ENCODE measurements at regions not wholly inside any gene's neighbourhood (a gene's known extent, or its start where the extent isn't known, plus 50 kb on each side); places are given as distances from the start of the nearest gene placed in this dataset.

DNA sequence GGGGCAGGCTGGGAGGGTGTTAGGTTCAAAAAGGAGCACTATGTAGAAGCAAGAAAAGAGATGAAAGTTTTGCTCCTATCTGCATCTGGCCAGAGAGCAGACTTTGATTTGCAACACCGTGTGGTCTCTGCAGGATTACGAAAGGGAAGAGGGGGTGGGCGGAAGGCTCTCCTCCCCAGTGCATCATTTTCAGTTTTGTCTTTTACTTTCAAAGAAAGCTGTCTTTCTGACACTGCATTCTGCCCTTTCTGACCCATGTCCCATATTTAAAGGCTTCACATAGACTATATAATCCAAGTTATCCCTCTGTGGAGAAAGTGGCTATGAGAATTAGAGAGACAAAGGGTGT lies 126.5 kb downstream of the RHOU start:
- no peak for DNase-seq
- in situ Hi-C loops (cut with HindIII; ENCODE audit: low pct_ligation_motif_present, low pct_unique_long_range_greater_than_20kb, low sequenced_read_pairs) = no loop called here

DNA sequence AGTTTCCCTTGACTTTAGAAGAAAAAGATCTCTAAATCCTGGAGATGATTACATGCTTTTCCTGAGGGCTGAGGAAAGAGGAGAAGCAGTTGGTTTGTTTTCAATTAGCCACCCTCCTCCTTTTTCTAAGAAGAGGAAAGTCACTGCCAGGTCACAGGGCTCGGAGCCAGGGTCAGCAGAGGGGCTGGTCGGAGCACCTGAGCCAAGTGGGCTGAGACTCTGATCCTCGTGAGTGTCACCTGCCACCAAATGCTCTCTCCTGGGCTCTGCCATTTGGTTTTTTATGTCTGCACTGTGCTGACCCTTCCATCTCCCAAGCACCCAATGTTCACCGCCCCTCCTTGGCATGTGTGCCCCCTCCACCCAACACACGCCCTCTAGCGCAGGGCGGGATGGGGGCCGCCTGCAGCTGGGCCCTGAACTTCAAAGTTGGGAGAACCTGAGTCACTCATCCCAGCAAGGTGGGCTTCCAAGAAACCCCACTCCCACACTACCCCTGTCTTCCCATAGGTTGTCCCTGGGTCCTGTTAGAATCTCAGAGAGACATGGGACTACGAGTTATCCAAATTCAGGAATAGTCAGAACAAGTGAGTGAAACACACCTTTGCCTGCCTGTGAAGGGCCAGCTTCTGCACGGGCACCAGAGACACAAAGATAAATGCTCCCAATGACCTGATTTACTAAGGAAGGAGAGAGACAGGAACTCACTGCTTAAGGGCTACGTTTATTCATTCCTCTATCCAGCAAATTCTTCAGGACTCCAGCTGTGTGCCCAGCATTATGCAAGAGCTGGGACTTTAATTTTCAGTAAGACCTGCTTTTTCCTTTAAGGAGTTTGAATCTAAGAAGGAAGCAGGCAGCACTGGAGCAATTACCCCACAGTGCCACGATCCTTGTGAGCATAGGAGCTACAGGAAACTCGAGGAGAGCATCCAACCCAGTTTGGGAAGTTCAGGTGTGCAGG lies 127.5 kb downstream of the RHOU start:
- in situ Hi-C loops (cut with HindIII; ENCODE audit: low pct_ligation_motif_present, low pct_unique_long_range_greater_than_20kb, low sequenced_read_pairs) = no loop called here
- DNase-seq = no peak

DNA sequence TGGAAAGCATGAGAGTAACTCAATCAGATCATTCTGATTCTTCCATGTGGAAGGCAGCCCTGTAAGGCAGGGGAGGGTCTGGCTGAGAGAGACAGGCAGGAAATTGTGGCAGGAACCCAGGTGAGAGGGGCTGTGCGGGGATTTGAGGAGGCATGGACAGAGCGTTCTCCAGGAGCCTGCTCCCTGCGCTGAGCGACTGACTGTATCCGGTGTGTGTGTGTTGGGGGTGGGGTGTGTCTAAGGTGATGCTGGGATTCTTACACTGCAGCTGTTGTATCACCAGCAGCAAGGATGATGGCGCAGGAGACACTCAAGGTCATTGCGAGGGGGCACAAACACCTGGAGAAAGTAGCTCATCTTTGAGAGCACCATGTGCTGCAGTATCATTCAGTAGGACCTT lies 128.5 kb downstream of the RHOU start:
- in situ Hi-C loops (cut with HindIII; ENCODE audit: low pct_ligation_motif_present, low pct_unique_long_range_greater_than_20kb, low sequenced_read_pairs) = no loop called here

DNA sequence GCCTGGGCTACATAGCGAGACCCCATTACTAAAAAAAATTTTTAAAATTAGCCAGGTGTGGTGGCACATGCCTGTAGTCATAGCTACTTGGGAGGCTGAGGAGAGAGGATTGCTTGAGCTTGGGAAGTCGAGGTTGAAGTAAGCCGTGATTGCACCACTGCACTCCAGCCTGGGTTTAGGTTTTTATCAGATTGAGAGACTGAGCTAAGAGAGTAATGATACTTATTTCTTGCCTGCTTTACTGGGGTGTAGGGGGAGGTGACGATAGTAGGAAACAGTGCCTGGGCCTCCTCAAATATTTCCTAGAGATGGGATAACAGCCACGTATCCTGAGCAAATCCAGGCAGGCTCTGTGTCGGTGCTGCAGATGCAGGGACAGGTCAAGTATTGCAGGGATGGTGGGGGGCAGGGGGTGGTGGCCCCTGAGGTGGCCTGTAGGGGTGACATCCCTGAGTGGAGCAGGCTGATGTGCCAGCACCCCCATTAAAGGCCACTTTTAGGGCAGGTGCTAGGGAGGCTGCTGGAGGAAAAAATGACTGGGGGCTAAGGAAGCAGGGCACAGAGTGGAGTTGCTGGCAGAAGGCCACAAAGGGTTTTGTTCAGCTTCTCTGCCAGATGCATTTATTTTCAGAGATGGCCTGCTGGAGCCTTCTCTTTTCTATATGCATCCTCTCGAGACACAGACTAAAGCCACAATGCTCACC lies 130.5 kb downstream of the RHOU start:
- in situ Hi-C loops (cut with HindIII; ENCODE audit: low pct_ligation_motif_present, low pct_unique_long_range_greater_than_20kb, low sequenced_read_pairs) = no loop called here
- no peak for DNase-seq

More for the DNA sequence above, 128.5 kb downstream of the RHOU start:
- no peak for DNase-seq

DNA sequence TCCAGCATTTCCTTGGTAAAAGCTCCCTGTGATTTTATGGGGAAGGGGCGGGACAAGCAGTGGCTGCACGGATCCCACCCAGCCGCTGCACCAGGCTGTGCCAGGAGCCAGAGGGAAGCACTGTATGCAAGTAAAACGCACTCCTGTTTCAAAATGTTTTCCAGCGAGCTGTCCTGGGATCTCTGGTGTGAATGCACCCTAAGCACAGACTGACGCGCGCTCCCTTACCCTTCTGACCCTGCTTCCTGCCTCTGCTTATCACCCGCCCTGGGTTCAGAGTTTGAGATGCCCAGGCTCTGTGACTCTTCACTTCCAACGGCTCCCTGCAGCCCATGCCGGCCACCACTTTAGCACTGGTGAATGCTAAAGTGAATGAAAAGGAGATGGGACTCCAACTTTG lies 131.2 kb downstream of the RHOU start:
- DNase-seq = no peak
- in situ Hi-C loops (cut with HindIII; ENCODE audit: low pct_ligation_motif_present, low pct_unique_long_range_greater_than_20kb, low sequenced_read_pairs) = no loop called here

- DNase-seq = no peak
- in situ Hi-C loops (cut with HindIII; ENCODE audit: low pct_ligation_motif_present, low pct_unique_long_range_greater_than_20kb, low sequenced_read_pairs) = no loop called here
Observed at GRCh38 chr1:228867108-228867950, 132.1 kb downstream of the RHOU start.

DNA sequence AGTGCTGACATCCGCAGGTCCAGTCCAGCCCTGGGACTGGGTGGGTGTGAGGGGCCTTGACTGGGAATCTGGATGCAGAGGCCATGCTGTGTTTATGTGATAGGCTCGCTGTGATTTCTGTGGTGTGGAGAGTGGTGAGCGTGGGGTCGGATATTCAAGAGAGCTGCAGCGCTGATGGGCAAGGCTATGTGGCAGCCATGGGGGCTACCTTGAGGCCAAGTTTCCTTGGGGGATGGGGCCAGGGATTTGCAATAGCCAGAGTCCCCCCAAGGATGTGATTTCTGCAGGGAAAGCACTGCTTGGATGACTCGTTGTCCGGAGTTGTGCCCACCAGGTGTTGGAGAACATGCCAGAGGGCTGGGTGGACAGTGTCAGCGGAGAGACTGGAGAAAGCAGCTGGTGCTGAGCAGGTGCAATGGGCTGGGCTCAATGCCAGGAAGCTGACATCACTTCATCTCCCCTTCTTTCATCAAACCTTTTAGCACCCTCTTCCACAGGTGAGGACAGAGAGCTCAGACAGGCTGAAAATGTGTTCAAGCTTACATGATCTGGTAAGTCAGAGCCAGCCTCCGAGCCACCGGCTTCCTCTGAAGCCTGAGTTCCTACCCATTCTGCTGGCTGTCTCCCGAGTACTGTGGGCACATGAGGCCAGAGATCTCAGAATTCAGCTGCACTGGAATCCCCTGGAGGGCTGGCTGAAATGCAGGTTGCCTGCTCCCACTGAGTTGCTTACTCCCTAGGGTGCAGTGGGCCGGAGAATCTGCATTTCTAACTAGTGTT lies 132.9 kb downstream of the RHOU start:
- no peak for DNase-seq
- in situ Hi-C loops (cut with HindIII; ENCODE audit: low pct_ligation_motif_present, low pct_unique_long_range_greater_than_20kb, low sequenced_read_pairs) = no loop called here

- DNase-seq = no peak
- in situ Hi-C loops (cut with HindIII; ENCODE audit: low pct_ligation_motif_present, low pct_unique_long_range_greater_than_20kb, low sequenced_read_pairs) = no loop called here
Observed at GRCh38 chr1:228868731-228869024, 133.4 kb downstream of the RHOU start.

- no peak for DNase-seq
- in situ Hi-C loops (cut with HindIII; ENCODE audit: low pct_ligation_motif_present, low pct_unique_long_range_greater_than_20kb, low sequenced_read_pairs) = no loop called here
Observed at GRCh38 chr1:228869312-228869824, 134.1 kb downstream of the RHOU start.

- in situ Hi-C loops (cut with HindIII; ENCODE audit: low pct_ligation_motif_present, low pct_unique_long_range_greater_than_20kb, low sequenced_read_pairs) = no loop called here
- DNase-seq = no peak
Observed at GRCh38 chr1:228870041-228870713, 134.9 kb downstream of the RHOU start.

DNA sequence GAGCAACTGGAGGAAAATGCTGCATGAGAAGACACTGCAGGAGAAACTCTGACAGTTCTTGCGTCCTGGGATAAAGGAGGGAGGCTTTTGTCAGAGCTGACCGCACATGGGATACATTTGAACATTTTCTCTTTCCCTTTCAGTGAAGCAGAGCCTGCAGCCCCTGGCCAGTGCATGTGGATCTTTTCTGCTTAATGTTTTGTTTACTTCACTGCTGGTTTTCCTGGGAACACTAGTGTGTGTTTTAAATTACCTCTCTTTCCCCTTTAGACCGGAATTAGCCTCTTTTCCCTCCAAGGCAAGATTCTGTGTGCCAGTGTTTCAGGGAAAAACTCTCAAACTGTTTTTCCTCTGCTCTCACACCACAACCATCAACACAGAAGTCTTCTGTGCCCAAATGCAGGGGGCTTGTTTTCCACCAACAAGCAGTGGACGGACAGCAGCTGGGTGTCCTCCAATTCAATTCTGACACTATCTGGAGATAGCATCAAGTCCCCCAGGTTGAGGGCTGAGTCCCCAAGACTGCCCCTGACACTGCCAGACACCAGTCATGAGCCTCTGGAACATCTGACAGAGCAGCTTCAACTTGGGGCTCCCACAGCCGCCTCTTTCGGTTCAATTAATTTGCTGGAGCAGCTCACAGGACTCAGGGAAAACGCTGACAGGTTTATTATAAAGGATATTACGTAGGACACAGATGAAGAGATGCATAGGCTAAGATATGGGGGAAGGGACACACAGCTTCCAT lies 136.2 kb downstream of the RHOU start:
- in situ Hi-C loops (cut with HindIII; ENCODE audit: low pct_ligation_motif_present, low pct_unique_long_range_greater_than_20kb, low sequenced_read_pairs) = no loop called here
- DNase-seq = no peak

DNA sequence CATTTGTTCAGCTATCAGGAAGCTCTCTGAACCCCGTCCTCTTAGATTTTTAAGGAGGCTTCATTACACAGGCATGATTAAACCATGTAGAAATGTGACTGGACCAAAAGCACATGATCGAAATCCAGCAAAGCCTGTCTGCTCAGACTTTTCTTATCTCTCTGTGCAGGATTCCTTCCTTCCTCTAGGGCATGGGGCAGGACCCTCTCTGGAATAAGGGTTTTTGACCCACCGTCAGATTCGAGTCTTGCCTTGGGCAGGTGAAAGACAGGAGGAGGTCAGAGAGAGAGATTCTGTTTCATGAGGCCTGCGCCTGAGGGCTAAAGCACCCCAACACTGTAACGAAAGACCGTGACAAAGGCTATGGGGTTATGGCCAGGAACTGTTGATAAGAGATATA lies 136.8 kb downstream of the RHOU start:
- in situ Hi-C loops (cut with HindIII; ENCODE audit: low pct_ligation_motif_present, low pct_unique_long_range_greater_than_20kb, low sequenced_read_pairs) = no loop called here
- DNase-seq = no peak

DNA sequence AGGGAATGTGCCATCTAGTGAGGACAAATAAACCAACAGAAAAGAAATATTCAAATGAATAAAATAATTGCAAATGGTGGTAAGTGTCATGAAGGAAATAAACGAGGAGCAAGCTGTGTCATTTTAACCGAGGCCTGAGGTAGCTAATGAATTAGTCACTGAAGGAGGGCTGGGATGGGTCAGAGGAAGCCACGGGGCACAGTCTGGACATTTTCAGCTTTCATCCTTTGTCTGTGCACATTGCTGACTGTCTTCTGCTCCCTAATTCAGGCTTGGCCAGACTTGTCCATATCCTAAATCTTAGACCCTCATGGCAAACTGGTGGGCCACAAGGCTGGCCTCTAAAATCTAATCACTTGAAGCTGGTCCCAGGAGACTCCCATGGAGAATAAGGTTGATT lies 138.4 kb downstream of the RHOU start:
- in situ Hi-C loops (cut with HindIII; ENCODE audit: low pct_ligation_motif_present, low pct_unique_long_range_greater_than_20kb, low sequenced_read_pairs) = no loop called here
- DNase-seq = no peak

DNA sequence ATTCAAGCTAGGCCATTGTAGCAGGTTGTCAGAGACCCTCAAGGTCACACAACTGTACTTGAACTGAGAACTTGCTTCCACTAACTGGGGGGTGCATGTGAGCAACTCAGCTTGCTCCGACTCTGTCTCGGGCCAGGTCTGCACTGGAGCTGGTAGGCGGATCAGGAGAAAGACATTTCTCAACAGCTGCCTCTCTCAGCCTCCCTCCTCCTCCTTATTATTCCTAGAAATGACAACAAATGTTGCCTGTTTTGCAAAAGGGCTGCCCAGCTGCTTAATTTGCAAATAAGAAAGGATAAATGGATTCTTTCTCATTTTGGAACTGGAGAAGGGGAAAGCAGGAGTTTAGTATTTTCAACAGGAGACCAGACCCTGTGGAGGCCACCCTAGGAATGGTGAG lies 140.5 kb downstream of the RHOU start:
- in situ Hi-C loops (cut with HindIII; ENCODE audit: low pct_ligation_motif_present, low pct_unique_long_range_greater_than_20kb, low sequenced_read_pairs) = no loop called here
- DNase-seq = no peak

- DNase-seq = no peak
- in situ Hi-C loops (cut with HindIII; ENCODE audit: low pct_ligation_motif_present, low pct_unique_long_range_greater_than_20kb, low sequenced_read_pairs) = no loop called here
Observed at GRCh38 chr1:228876187-228876586, 140.9 kb downstream of the RHOU start.

DNA sequence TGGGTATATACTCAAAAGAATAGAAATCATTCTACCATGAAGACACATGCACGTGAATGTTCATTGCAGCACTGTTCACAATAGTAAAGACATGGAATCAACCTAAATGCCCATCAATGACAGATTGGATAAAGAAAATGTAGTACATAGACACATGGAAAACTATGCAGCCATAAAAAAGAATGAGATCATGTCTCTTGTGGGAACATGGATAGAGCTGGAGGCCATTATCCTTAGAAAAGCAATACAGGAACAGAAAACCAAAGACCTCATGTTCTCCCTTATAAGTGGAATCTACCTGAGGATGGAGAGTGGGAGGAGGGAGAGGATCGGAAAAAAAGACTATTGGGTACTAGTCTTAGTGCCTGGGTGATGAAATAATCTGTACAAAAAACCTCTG lies 143.9 kb downstream of the RHOU start:
- DNase-seq = no peak
- in situ Hi-C loops (cut with HindIII; ENCODE audit: low pct_ligation_motif_present, low pct_unique_long_range_greater_than_20kb, low sequenced_read_pairs) = no loop called here

GRCh38 chr1:228882041-228882770 lies 146.9 kb downstream of the RHOU start:
- in situ Hi-C loops (cut with HindIII; ENCODE audit: low pct_ligation_motif_present, low pct_unique_long_range_greater_than_20kb, low sequenced_read_pairs) = no loop called here
- no peak for DNase-seq
